H1 (cell line): ENCODE measurements at regions not wholly inside any gene's neighbourhood (a gene's known extent, or its start where the extent isn't known, plus 50 kb on each side); places are given as distances from the start of the nearest gene placed in this dataset.

Experiments
- CTBP2 ChIP-seq: IDR thresholded peaks from 2 replicates; pipeline ENCODE4 v1.7.0; 2011; ENCODE audit warnings: borderline replicate concordance, mild to moderate bottlenecking, moderate library complexity, mixed read lengths, low read length; ENCODE audit not compliant: insufficient read depth, insufficient read length
- KDM4A ChIP-seq: IDR thresholded peaks from one replicate; pipeline ENCODE4 v1.7.1; 2012; ENCODE audit warnings: low read depth, mild to moderate bottlenecking, moderate library complexity, low read length, inconsistent platforms; ENCODE audit not compliant: severe bottlenecking
- NRF1 ChIP-seq: IDR thresholded peaks from 2 replicates; pipeline ENCODE4 v1.6.1; 2011; ENCODE audit warnings: mild to moderate bottlenecking, low read depth, low read length, improper control_type of control experiment
- TF ChIP-seq, protein P1 (sequence below), 3 experiments: IDR thresholded peaks; 1 replicate in 2 of 3; 2 replicates in 1 of 3; pipeline versions ENCODE4 v1.5.1 to v1.6.1; 2011; ENCODE audit warnings: low read length in 3 of 3, mild to moderate bottlenecking in 3 of 3, inconsistent platforms in 2 of 3, low read depth in 1 of 3, moderate library complexity in 1 of 3; ENCODE audit not compliant: insufficient read depth in 1 of 3; ENCODE audit errors: control extremely low read depth in 1 of 3

DNA sequence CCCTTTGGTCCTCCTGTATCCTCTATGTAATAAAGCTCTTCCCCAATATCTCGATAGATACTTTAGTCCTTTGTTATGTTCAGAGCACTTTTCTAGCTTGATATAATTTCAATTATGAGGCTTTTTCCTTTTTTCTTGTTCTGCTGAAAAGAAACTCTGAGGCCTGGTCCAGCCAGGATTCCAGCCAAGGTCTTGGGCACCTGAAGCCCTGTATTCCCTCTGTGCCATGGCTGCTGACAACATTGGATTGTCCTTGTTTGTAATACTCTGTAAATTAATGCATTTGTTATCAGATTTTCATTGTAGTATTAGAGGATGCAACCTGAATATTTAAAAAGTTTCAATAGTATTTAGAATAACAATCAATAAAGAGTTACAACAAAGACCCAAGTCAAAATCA, 67.9 kb upstream of the ADAMTS5 start (continued):
- TF ChIP-seq CTBP2 (no peak), KDM4A (no peak), NRF1 (no peak)
- TF ChIP-seq, protein P1, sequence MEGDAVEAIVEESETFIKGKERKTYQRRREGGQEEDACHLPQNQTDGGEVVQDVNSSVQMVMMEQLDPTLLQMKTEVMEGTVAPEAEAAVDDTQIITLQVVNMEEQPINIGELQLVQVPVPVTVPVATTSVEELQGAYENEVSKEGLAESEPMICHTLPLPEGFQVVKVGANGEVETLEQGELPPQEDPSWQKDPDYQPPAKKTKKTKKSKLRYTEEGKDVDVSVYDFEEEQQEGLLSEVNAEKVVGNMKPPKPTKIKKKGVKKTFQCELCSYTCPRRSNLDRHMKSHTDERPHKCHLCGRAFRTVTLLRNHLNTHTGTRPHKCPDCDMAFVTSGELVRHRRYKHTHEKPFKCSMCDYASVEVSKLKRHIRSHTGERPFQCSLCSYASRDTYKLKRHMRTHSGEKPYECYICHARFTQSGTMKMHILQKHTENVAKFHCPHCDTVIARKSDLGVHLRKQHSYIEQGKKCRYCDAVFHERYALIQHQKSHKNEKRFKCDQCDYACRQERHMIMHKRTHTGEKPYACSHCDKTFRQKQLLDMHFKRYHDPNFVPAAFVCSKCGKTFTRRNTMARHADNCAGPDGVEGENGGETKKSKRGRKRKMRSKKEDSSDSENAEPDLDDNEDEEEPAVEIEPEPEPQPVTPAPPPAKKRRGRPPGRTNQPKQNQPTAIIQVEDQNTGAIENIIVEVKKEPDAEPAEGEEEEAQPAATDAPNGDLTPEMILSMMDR (IDR thresholded peaks at IDR 0.05; ENCODE audit: control extremely low read depth in 1 of 3, insufficient read depth in 1 of 3, low read depth in 1 of 3, low read length in 3 of 3), result no peak
